ENCODE measurements at regions not wholly inside any gene's neighbourhood (a gene's known extent, or its start where the extent isn't known, plus 50 kb on each side); places are given as distances from the start of the nearest gene placed in this dataset.

- TF ChIP-seq TFDP1 (CRISPR knock-in tag; IDR thresholded peaks at IDR 0.05; ENCODE audit: borderline replicate concordance) = peak; percentile 42; the same call in 1 of the 2 replicates
- TF ChIP-seq SMYD3 (CRISPR knock-in tag; IDR thresholded peaks at IDR 0.05) = no peak
- 0 out of 2 replicates have a peak, but pooled peaks have one; percentile 38 for TF ChIP-seq IRF2 (CRISPR knock-in tag; IDR thresholded peaks at IDR 0.05)
- no peak for TF ChIP-seq DNMT1 (CRISPR knock-in tag; IDR thresholded peaks at IDR 0.05)
- no peak for TF ChIP-seq AHR (CRISPR knock-in tag; IDR thresholded peaks at IDR 0.05)
- no peak for TF ChIP-seq PHF20 (CRISPR knock-in tag; IDR thresholded peaks at IDR 0.05)
- no peak for TF ChIP-seq ZNF576 (CRISPR knock-in tag; IDR thresholded peaks at IDR 0.05)
- peak; percentile 76 for TF ChIP-seq RXRA (CRISPR knock-in tag; IDR thresholded peaks at IDR 0.05)
- peak; percentile 94 for TF ChIP-seq HMG20A (CRISPR knock-in tag; IDR thresholded peaks at IDR 0.05; ENCODE audit: borderline replicate concordance)
- no peak; the same call in 1 of the 2 replicates for TF ChIP-seq CCDC6 (CRISPR knock-in tag; IDR thresholded peaks at IDR 0.05)
- peak; percentile 83; the same call in 1 of the 2 replicates for TF ChIP-seq ZNF746 (CRISPR knock-in tag; IDR thresholded peaks at IDR 0.05)
- TF ChIP-seq ZNF776 (CRISPR knock-in tag; IDR thresholded peaks at IDR 0.05) = no peak
- no peak for TF ChIP-seq ZNF180 (CRISPR knock-in tag; IDR thresholded peaks at IDR 0.05; ENCODE audit: borderline replicate concordance, low read depth)
- no peak for TF ChIP-seq ZNF569 (CRISPR knock-in tag; IDR thresholded peaks at IDR 0.05; ENCODE audit: borderline replicate concordance)
- no peak for TF ChIP-seq ZSCAN30 (CRISPR knock-in tag; IDR thresholded peaks at IDR 0.05)
- TF ChIP-seq JUN (CRISPR knock-in tag; IDR thresholded peaks at IDR 0.05) = peak; percentile 72; the same call in 1 of the 2 replicates
- peak; percentile 32; the same call in 1 of the 2 replicates for TF ChIP-seq MYC (CRISPR knock-in tag; IDR thresholded peaks at IDR 0.05; ENCODE audit: borderline replicate concordance)
- TF ChIP-seq MAX (IDR thresholded peaks at IDR 0.05) = peak; percentile 89
- peak; percentile 50; the same call in 1 of the 2 replicates for TF ChIP-seq HBP1 (CRISPR knock-in tag; IDR thresholded peaks at IDR 0.05; ENCODE audit: low read depth)
- TF ChIP-seq KDM4B (CRISPR knock-in tag; IDR thresholded peaks at IDR 0.05) = 0 out of 2 replicates have a peak, but pooled peaks have one; percentile 64
- TF ChIP-seq HNF4G (IDR thresholded peaks at IDR 0.05; ENCODE audit: borderline replicate concordance, low read depth, low read length) = peak; percentile 58; the same call in 1 of the 2 replicates
- no peak for TF ChIP-seq HNF4G (CRISPR knock-in tag; IDR thresholded peaks at IDR 0.05; ENCODE audit: borderline replicate concordance, low read depth)
- TF ChIP-seq ZNF44 (CRISPR knock-in tag; IDR thresholded peaks at IDR 0.05) = no peak
- no peak for TF ChIP-seq ZNF546 (CRISPR knock-in tag; conservative IDR thresholded peaks at IDR 0.05)
- no peak for TF ChIP-seq ZNF740 (CRISPR knock-in tag; IDR thresholded peaks at IDR 0.05)
- no peak for TF ChIP-seq ZBTB34 (CRISPR knock-in tag; IDR thresholded peaks at IDR 0.05)
Measured at GRCh38 chr5:135263022-135263668, 135.9 kb downstream of the MACROH2A1 start (continued).

Measured in HepG2 (cell line).